ENCODE measurements at regions not wholly inside any gene's neighbourhood (a gene's known extent, or its start where the extent isn't known, plus 50 kb on each side); places are given as distances from the start of the nearest gene placed in this dataset.

DNA sequence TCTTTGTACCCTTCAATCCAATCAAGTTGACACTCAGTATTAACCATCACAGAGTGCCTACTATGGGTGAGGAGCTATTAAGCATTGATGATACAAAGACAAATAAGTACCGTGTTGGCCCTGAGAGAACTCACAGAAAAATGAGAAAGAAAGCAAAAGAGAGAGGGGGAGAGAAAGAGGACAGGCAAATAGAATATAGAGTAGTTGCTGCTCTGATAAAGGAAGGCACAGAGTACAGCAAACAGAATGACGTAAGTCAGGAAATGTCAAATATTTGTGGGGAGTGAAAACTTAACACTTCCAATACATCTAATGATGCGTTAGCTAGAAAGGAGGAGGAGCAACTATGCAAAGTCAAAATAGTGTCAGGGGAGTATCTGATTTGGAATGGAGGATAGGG is 320.6 kb upstream of the KCNH8 start:
- CTCF ChIA-PET: no interaction called here
- no peak for DNase-seq (ENCODE audit: low spot score)
- H3K9me3 ChIP-seq (ENCODE audit: low read depth, low read length, poor library complexity, severe bottlenecking): no peaks in the 10 kb centered on the region

DNA sequence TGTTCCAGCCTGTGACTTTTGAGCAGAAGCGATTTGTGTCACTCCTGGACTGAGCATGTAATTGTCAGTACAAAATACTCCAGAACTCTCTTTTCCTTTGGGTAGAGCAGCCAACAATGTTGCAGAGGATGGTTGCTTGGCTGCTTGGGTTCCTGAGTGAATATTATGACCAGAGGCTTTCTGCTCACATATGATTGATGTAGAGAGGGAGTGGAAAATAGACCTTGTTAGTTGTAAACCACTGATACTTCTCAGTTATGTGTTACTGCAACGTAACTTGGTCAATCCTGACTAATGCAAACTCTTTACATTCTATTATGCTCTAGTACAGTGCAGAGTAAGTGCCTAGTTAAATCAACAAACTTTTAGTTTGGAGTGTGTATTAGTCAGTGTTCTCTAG is 322.6 kb upstream of the KCNH8 start:
- no TSS peak for BruUV-seq (replicated peaks)
- no peaks in the 10 kb centered on the region for H3K27me3 ChIP-seq (replicated peaks; ENCODE audit: insufficient read depth, low read depth, low read length, poor library complexity)
- intact Hi-C loops (cut with micrococcal nuclease; ENCODE audit: unreplicated experiment): no loop called here
- no peaks in the 10 kb centered on the region for H3K9me3 ChIP-seq (ENCODE audit: low read depth, low read length, poor library complexity, severe bottlenecking)
- no peak for DNase-seq (ENCODE audit: low spot score)
- no peak for TF ChIP-seq EZH2 (IDR thresholded peaks at IDR 0.05; ENCODE audit: borderline replicate concordance, low read depth, low read length, poor library complexity, severe bottlenecking)
- TF ChIP-seq, protein P1, sequence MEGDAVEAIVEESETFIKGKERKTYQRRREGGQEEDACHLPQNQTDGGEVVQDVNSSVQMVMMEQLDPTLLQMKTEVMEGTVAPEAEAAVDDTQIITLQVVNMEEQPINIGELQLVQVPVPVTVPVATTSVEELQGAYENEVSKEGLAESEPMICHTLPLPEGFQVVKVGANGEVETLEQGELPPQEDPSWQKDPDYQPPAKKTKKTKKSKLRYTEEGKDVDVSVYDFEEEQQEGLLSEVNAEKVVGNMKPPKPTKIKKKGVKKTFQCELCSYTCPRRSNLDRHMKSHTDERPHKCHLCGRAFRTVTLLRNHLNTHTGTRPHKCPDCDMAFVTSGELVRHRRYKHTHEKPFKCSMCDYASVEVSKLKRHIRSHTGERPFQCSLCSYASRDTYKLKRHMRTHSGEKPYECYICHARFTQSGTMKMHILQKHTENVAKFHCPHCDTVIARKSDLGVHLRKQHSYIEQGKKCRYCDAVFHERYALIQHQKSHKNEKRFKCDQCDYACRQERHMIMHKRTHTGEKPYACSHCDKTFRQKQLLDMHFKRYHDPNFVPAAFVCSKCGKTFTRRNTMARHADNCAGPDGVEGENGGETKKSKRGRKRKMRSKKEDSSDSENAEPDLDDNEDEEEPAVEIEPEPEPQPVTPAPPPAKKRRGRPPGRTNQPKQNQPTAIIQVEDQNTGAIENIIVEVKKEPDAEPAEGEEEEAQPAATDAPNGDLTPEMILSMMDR (conservative IDR thresholded peaks at IDR 0.05; ENCODE audit: low read depth, low read length): no peak
- H3K27ac ChIP-seq (ENCODE audit: low read depth, low read length, poor library complexity, severe bottlenecking): no peak overlapping the region
- H3K36me3 ChIP-seq (ENCODE audit: insufficient read depth, low read length, poor library complexity, severe bottlenecking): no peaks in the 10 kb centered on the region
- ChIA-PET POLR2A (ENCODE audit: low non-redundant PET) (no interaction called here), CTCF (no interaction called here)
- H3K4me1 ChIP-seq (ENCODE audit: insufficient read depth, low read length, poor library complexity, severe bottlenecking): no peaks in the 10 kb centered on the region
- no peak overlapping the region for H3K4me3 ChIP-seq (ENCODE audit: low read depth, low read length, poor library complexity, severe bottlenecking)

More for the DNA sequence above, 320.6 kb upstream of the KCNH8 start:
- TF ChIP-seq, protein P1 (conservative IDR thresholded peaks at IDR 0.05; ENCODE audit: low read depth, low read length): no peak
- TF ChIP-seq EZH2 (IDR thresholded peaks at IDR 0.05; ENCODE audit: borderline replicate concordance, low read depth, low read length, poor library complexity, severe bottlenecking): no peak
- H3K27me3 ChIP-seq (replicated peaks; ENCODE audit: insufficient read depth, low read depth, low read length, poor library complexity): no peaks in the 10 kb centered on the region
- H3K27ac ChIP-seq (ENCODE audit: low read depth, low read length, poor library complexity, severe bottlenecking): no peak overlapping the region
- H3K4me1 ChIP-seq (ENCODE audit: insufficient read depth, low read length, poor library complexity, severe bottlenecking): no peaks in the 10 kb centered on the region
- no peak overlapping the region for H3K4me3 ChIP-seq (ENCODE audit: low read depth, low read length, poor library complexity, severe bottlenecking)
- BruUV-seq (replicated peaks): no TSS peak
- H3K36me3 ChIP-seq (ENCODE audit: insufficient read depth, low read length, poor library complexity, severe bottlenecking): no peaks in the 10 kb centered on the region
- POLR2A ChIA-PET (ENCODE audit: low non-redundant PET): no interaction called here
- intact Hi-C loops (cut with micrococcal nuclease; ENCODE audit: unreplicated experiment): no loop called here

GRCh38 chr3:18813300-18813699 is 335.0 kb upstream of the KCNH8 start:
- no peaks in the 10 kb centered on the region for H3K9me3 ChIP-seq (ENCODE audit: low read depth, low read length, poor library complexity, severe bottlenecking)
- H3K27ac ChIP-seq (ENCODE audit: low read depth, low read length, poor library complexity, severe bottlenecking): no peak overlapping the region
- no TSS peak for BruUV-seq (replicated peaks)
- CTCF ChIA-PET: no interaction called here
- no peaks in the 10 kb centered on the region for H3K27me3 ChIP-seq (replicated peaks; ENCODE audit: insufficient read depth, low read depth, low read length, poor library complexity)
- intact Hi-C loops (cut with micrococcal nuclease; ENCODE audit: unreplicated experiment): no loop called here
- H3K36me3 ChIP-seq (ENCODE audit: insufficient read depth, low read length, poor library complexity, severe bottlenecking): no peaks in the 10 kb centered on the region
- no peaks in the 10 kb centered on the region for H3K4me1 ChIP-seq (ENCODE audit: insufficient read depth, low read length, poor library complexity, severe bottlenecking)
- POLR2A ChIA-PET (ENCODE audit: low non-redundant PET): no interaction called here
- DNase-seq (ENCODE audit: low spot score): no peak
- no peak for TF ChIP-seq EZH2 (IDR thresholded peaks at IDR 0.05; ENCODE audit: borderline replicate concordance, low read depth, low read length, poor library complexity, severe bottlenecking)
- TF ChIP-seq, protein P1 (conservative IDR thresholded peaks at IDR 0.05; ENCODE audit: low read depth, low read length): no peak
- H3K4me3 ChIP-seq (ENCODE audit: low read depth, low read length, poor library complexity, severe bottlenecking): no peak overlapping the region
